T1000 (cell line): ENCODE measurements at regions not wholly inside any gene's neighbourhood (a gene's known extent, or its start where the extent isn't known, plus 50 kb on each side); places are given as distances from the start of the nearest gene placed in this dataset.

ENCODE experiments used
- DNase-seq: peaks from one replicate; lab custom pipeline; 2025; ENCODE audit warnings: mixed read lengths; lab: John Stamatoyannopoulos, UW

GRCh38 chr13:67664502-67664901 is 434.4 kb upstream of the PCDH9 start:
- DNase-seq = no peak

- no peak for DNase-seq
These were observed 432.9 kb upstream of the PCDH9 start for GRCh38 chr13:67662997-67663396.

DNA sequence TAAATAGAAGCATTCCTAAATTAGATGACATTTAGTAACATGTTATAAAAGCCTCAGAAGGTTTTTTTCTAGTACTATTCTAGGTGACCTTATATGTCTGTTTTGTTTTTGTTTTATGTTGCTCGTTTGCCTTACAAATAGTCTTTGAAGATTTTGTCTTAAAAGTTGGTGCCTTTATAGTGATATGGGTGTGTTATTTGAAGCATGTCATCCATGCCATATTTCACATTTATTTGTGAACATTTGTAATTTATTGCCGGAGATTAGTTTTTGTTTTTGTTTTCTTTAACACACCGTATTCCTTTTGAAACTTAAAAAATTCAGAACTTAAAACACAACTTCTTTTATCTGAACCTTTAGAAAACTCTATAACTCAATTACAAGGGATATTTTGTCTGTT is 422.8 kb upstream of the PCDH9 start:
- no peak for DNase-seq

- no peak for DNase-seq
These were observed 421.9 kb upstream of the PCDH9 start for GRCh38 chr13:67651908-67652465.

GRCh38 chr13:67650471-67650870 is 420.3 kb upstream of the PCDH9 start:
- no peak for DNase-seq

DNA sequence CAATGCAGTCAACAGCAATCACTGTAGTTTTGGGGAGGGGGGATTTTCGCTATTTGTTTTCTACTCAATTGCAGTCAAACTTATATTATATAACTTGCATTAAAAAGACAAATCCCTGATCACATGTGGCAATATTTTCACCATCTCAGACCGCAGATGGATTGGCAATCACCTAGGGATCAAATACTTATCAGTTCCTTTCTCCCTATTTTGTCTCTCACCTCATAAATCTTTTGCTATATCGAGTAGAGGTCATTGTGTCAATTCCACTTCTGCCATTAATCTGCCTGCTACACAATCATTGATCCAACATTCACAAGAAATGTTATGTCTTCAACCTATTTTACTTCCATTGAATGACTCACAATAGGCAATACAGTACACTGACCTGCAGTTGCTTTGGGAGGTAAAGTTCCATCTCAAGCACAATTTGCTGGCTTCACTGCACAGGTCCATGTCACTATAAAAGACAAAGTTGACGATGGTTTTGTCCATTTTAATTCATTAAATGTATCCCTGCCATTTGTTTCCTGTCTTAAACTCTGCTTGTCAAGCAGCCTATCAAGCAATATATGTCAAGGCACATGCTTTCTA is 415.8 kb upstream of the PCDH9 start:
- no peak for DNase-seq

DNA sequence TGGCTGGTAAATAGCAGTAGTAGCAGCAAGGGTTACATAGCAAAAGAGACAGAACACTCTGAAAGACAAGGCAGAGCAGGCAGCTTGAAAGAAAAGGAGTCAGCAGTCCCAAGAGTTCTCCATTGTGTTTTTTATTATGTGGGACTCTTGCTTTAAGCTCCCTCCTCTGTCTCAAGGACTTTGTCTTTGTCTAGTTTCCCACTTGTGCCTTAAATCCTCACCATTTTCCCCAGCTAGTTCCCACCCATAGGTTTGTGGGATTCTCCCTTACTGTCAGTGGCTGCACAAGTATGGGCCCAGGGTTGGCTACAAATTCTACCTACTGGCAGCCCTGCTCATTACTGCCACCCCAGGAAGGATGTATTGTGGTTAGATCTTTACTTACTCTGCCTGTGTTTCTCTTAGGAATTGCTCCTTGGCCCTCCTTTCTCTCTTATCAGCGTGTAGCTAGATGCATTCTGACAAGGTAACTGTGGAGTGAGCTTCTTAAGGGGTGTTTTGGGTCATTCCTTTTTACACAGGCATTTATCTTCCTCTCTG is 413.4 kb upstream of the PCDH9 start:
- no peak for DNase-seq

- no peak for DNase-seq
These were observed 412.5 kb upstream of the PCDH9 start for GRCh38 chr13:67642657-67643056.

- no peak for DNase-seq
These were observed 405.6 kb upstream of the PCDH9 start for GRCh38 chr13:67635754-67636153.

DNA sequence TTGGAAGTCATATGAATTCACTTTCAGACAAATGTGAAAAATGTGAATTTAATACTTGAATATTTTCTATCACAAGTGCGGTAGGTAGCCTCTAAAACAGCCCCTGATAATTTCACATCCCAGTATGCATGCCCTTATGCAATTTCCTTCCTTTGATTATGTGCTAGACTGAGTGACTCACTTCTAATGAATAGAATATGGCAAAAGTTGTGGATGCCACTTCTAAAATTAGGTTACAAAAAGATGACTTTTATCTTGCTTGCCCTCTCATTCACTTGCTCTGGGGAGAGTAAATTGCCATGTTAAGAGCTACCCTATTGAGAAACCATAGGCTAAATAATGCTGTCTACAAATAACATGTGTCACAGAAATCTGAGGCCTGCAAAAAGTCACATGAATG is 402.5 kb upstream of the PCDH9 start:
- no peak for DNase-seq

DNA sequence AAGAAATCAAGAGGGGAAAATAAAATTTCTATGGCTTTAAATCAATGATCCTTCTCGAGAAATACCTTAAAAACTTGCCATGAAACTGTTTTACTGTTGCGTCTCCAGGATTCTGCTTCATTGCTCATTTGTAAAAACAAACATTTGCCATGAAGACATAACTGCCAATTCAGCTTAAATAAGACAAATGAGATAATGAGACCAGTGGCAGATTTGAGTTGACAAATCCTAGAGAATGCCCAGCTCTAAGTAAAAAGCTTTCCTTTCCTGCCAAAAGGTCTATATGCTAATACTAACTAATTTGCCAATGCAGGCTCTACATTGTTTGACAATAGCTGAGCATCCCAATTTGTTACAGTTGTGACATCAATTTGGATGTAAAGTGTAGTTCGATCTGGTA is 400.5 kb upstream of the PCDH9 start:
- DNase-seq = no peak

DNA sequence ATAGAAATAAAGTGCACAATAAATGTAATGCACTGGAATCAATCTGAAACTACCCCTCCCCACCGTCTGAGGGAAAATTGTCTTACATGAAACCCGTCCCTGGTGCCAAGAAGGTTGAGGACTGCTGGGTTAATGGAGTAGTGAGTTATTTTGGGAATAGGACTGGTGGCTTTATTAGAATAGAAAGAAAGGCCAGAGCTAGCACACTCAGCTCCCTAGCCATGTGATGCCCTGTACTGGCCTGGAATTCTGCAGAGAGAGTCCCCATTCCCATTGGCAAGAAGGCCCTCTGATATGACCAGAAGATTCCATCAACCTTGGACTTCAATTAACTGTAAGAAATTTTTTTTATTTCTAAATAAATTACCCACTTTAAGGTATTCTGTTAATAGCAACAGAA is 393.5 kb upstream of the PCDH9 start:
- DNase-seq = no peak

- no peak for DNase-seq
These were observed 390.5 kb upstream of the PCDH9 start for GRCh38 chr13:67620665-67621064.

GRCh38 chr13:67619995-67620380 is 389.9 kb upstream of the PCDH9 start:
- no peak for DNase-seq

DNA sequence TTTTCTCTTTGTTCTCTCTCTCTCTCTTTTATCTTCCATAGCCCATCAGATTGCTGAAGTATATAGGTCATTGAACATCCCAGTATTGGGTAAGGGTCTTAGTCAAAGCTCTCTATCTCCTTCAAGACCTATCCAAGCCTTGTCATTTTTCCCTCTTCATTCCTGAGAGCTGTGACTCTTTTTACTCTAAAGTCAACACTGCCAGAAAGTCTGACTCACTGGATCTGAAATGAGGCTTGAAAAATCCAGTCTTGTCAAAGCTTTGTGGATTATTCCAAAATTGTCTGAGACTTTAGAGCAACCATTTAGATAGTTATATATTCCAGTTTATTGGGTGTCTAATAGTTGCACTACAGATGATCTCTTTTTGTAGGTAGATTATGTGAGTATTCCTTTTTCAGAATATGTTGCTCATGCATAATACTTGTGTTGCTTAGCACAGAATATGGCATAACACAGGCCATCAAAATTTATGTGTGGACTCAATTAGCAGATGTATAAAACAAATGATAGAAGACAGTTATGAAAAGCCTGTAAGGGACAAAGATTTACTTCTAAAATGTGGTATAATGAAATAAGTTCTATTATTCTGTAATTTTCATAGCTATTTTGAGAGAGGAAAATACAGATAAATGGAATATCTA is 389.3 kb upstream of the PCDH9 start:
- no peak for DNase-seq

- DNase-seq = no peak
These were observed 384.4 kb upstream of the PCDH9 start for GRCh38 chr13:67614579-67614978.

- DNase-seq = no peak
These were observed 383.9 kb upstream of the PCDH9 start for GRCh38 chr13:67614013-67614412.

DNA sequence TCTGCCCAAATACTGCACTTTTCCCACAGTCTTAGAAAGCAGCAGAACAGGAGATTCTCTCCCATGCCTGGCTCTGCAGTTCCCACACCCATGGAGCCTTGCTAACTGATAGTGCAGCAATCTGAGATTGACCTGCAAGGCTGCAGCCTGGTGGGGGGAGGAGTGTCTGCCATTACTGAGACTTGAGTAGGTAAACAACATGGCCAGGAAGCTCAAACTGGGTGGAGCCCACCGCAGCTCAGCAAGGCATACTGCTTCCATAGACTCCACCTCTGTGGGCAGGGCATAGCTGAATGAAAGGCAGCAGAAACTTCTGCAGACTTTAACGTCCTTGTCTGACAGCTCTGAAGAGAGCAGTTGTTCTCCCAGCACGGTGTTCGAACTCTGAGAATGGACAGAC is 358.5 kb upstream of the PCDH9 start:
- no peak for DNase-seq

DNA sequence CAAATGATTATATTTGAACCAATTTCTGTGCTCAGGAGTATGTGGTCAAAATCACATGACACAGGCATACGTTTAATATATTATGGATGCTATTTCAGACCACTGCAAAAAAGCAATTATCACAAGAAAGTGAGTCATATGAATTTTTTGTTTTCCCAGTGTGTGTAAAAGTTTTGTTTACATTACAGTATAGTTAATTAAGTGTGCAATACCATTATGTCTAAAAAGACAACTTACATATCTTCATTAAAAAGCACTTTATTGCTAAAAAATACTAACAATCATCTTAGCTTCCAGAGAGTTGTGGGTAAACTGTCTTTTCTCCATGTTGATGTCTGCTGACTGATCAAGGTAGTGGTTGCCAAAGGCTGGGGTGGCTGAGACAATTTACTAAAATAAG is 347.2 kb upstream of the PCDH9 start:
- no peak for DNase-seq

DNA sequence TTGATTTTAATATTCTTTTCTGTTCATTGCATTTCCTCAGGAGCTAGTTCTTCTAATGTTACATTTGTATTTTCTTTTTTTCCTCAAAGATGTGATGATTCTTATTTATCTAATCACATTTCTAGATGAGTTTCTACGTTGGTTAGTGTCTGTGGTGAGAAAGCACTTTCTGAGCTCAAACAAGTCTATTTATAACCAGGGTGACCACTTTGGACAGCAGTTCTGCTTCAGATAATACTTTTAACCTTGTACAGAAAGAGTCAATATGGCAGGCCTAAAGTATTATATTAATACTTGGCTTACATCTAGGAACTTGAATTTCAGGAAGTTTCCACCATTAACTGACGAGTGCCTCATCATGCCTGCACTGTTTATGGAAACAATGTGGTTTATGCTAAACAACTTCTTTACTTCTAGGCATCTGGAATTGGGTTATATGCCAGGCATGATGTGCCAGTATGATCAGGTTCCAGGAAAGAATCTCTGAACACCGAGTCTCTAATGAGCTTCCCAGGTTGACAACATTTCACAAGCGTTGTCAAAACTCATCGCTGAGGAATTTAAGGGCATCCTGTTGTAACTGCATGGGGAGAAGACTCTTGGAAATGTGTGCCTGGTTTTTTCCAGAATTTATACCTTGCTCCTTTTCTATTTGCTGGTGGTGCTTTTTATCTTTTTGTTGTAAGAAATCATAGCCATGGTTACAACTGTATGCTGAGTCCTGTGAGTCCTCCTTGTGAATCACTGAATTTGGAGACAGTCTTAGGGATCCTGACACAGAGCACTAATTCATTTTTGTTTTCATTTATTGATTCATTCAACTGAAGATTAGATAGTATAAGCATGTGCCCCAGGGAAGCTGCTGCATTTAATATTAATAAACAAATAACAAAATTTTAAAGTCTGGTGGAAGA is 344.4 kb upstream of the PCDH9 start:
- DNase-seq = no peak

GRCh38 chr13:67568205-67568604 is 338.1 kb upstream of the PCDH9 start:
- no peak for DNase-seq

GRCh38 chr13:67557642-67558241 is 327.6 kb upstream of the PCDH9 start:
- no peak for DNase-seq
